ENCODE measurements at regions not wholly inside any gene's neighbourhood (a gene's known extent, or its start where the extent isn't known, plus 50 kb on each side); places are given as distances from the start of the nearest gene placed in this dataset.
"Not testable (repeated sequence)": the region's sequence is repeated elsewhere in the genome, so short reads cannot be mapped to it uniquely, and the experiment has no call there.

DNA sequence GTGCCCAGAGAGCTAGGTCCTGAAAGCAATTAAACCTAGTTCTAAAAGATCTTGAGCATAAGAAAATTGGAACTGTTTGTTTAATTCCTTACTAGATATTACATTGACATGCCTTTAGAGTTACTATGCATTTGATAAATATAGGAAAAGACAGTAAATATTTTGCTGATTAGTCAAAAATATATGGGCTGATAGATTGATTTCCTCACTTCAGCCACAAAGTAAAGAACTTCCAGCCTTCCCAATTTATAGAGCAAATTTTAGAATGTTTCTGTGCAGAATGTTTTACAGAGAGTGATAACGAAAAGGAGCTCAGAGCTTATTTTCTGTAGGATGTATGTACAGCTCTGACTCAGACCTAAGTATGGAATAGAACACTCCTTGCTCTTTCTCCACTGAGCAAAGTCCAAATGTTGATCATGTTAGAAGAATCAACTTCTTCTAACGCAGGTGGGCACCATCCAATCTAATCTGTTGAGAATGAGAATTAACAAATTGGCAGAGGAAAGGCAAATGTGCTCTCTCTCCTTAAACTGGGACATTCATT, 72.9 kb upstream of the PAM start:
- Histone ChIP-seq H3K9me3 (ENCODE audit: control insufficient read depth, low read depth, low read length) (no peaks in the 10 kb centered on the region), H3K4me3 (ENCODE audit: control insufficient read depth in 2 of 3, extremely low read depth in 1 of 3, insufficient read depth in 2 of 3, low read depth in 1 of 3, low read length in 3 of 3) (no peak overlapping the region), H3K4me1 (ENCODE audit: control insufficient read depth, extremely low read depth, insufficient read depth, low read length) (no peaks in the 10 kb centered on the region), H3K4me2 (ENCODE audit: control insufficient read depth, extremely low read depth, insufficient read depth, low read depth, low read length) (no peak overlapping the region), H3K79me2 (ENCODE audit: control insufficient read depth, insufficient read depth, low read length) (no peaks in the 10 kb centered on the region), H3K9me1 (ENCODE audit: control insufficient read depth, extremely low read depth, insufficient read depth, low read length) (no peaks in the 10 kb centered on the region), H3K27me3 (ENCODE audit: control insufficient read depth, extremely low read depth, insufficient read depth, low read length) (no peaks in the 10 kb centered on the region), H3K9ac (ENCODE audit: control insufficient read depth, extremely low read depth, insufficient read depth, low read length) (no peak overlapping the region), H4K20me1 (ENCODE audit: control insufficient read depth, extremely low read depth, insufficient read depth, low read length) (no peaks in the 10 kb centered on the region), H3K36me3 (ENCODE audit: control insufficient read depth in 2 of 2, extremely low read depth in 1 of 2, insufficient read depth in 2 of 2, low read length in 2 of 2) (no peaks in the 10 kb centered on the region), H2AFZ (ENCODE audit: control insufficient read depth, low read length) (no peak overlapping the region), H3K27ac (ENCODE audit: control insufficient read depth, insufficient read depth, low read length) (no peak overlapping the region)
- dilution Hi-C loops (cut with MboI; ENCODE audit: extremely low pct_ligation_motif_present, low sequenced_read_pairs) = no loop called here
- FAIRE-seq (no peak), DNase-seq (ENCODE audit: low read depth, low spot score) (no peak)
- TF ChIP-seq EZH2 (IDR thresholded peaks at IDR 0.05; ENCODE audit: low read length) (no peak), CTCF (optimal IDR thresholded peaks at IDR 0.05 in 1 of 3, IDR thresholded peaks at IDR 0.05 in 1 of 3, conservative IDR thresholded peaks at IDR 0.05 in 1 of 3; ENCODE audit: extremely low read depth in 1 of 3, insufficient read depth in 2 of 3, low read length in 3 of 3) (no peak)

DNA sequence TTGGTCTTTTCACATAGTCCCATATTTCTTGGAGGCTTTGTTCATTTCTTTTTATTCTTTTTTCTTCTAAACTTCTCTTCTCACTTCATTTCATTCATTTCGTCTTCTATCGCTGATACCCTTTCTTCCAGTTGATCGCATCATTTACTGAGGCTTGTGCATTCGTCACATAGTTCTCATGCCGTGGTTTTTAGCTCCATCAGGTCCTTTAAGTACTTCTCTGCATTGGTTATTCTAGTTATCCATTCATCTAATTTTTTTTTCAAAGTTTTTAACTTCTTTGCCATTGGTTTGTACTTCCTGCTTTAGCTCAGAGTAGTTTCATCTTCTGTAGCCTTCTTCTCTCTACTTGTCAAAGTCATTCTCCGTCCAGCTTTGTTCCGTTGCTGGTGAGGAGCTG, 67.0 kb upstream of the PAM start:
- DNase-seq (ENCODE audit: low read depth, low spot score); dilution Hi-C loops (cut with MboI; ENCODE audit: extremely low pct_ligation_motif_present, low sequenced_read_pairs): not testable (repeated sequence)

GRCh38 chr5:102688581-102689342, 66.3 kb upstream of the PAM start:
- H3K9me3 ChIP-seq (ENCODE audit: control insufficient read depth, low read depth, low read length); FAIRE-seq; H3K27ac ChIP-seq (ENCODE audit: control insufficient read depth, insufficient read depth, low read length); H3K9me1 ChIP-seq (ENCODE audit: control insufficient read depth, extremely low read depth, insufficient read depth, low read length); H3K27me3 ChIP-seq (ENCODE audit: control insufficient read depth, extremely low read depth, insufficient read depth, low read length); H3K4me1 ChIP-seq (ENCODE audit: control insufficient read depth, extremely low read depth, insufficient read depth, low read length); H3K4me2 ChIP-seq (ENCODE audit: control insufficient read depth, extremely low read depth, insufficient read depth, low read depth, low read length); H3K4me3 ChIP-seq (ENCODE audit: control insufficient read depth in 2 of 3, extremely low read depth in 1 of 3, insufficient read depth in 2 of 3, low read depth in 1 of 3, low read length in 3 of 3); H2AFZ ChIP-seq (ENCODE audit: control insufficient read depth, low read length); dilution Hi-C loops (cut with MboI; ENCODE audit: extremely low pct_ligation_motif_present, low sequenced_read_pairs); H4K20me1 ChIP-seq (ENCODE audit: control insufficient read depth, extremely low read depth, insufficient read depth, low read length); DNase-seq (ENCODE audit: low read depth, low spot score); H3K36me3 ChIP-seq (ENCODE audit: control insufficient read depth in 2 of 2, extremely low read depth in 1 of 2, insufficient read depth in 2 of 2, low read length in 2 of 2); H3K79me2 ChIP-seq (ENCODE audit: control insufficient read depth, insufficient read depth, low read length); H3K9ac ChIP-seq (ENCODE audit: control insufficient read depth, extremely low read depth, insufficient read depth, low read length): not testable (repeated sequence)

More for the DNA sequence above, 67.0 kb upstream of the PAM start:
- H2AFZ ChIP-seq (ENCODE audit: control insufficient read depth, low read length); H3K27ac ChIP-seq (ENCODE audit: control insufficient read depth, insufficient read depth, low read length); H3K9ac ChIP-seq (ENCODE audit: control insufficient read depth, extremely low read depth, insufficient read depth, low read length); H3K36me3 ChIP-seq (ENCODE audit: control insufficient read depth in 2 of 2, extremely low read depth in 1 of 2, insufficient read depth in 2 of 2, low read length in 2 of 2); H3K4me2 ChIP-seq (ENCODE audit: control insufficient read depth, extremely low read depth, insufficient read depth, low read depth, low read length); H3K4me3 ChIP-seq (ENCODE audit: control insufficient read depth in 2 of 3, extremely low read depth in 1 of 3, insufficient read depth in 2 of 3, low read depth in 1 of 3, low read length in 3 of 3); H3K27me3 ChIP-seq (ENCODE audit: control insufficient read depth, extremely low read depth, insufficient read depth, low read length); H3K9me1 ChIP-seq (ENCODE audit: control insufficient read depth, extremely low read depth, insufficient read depth, low read length); H4K20me1 ChIP-seq (ENCODE audit: control insufficient read depth, extremely low read depth, insufficient read depth, low read length); H3K4me1 ChIP-seq (ENCODE audit: control insufficient read depth, extremely low read depth, insufficient read depth, low read length); H3K9me3 ChIP-seq (ENCODE audit: control insufficient read depth, low read depth, low read length); FAIRE-seq; H3K79me2 ChIP-seq (ENCODE audit: control insufficient read depth, insufficient read depth, low read length): not testable (repeated sequence)
